Peyer's patch (tissue), 4 donors: ENCODE measurements at regions not wholly inside any gene's neighbourhood (a gene's known extent, or its start where the extent isn't known, plus 50 kb on each side); places are given as distances from the start of the nearest gene placed in this dataset.

Experiments used
- CTCF ChIP-seq, 6 experiments: fragments of 450-650 bp in 4 of 6; fragments of 200-600 bp in 2 of 6; sonication (generic) in 1 of 6; IDR thresholded peaks; one replicate each; pipeline ENCODE4 v1.5.1; 2017 to 2019; ENCODE audit warnings: antibody characterized with exemption in 6 of 6, mild to moderate bottlenecking in 3 of 6, moderate library complexity in 1 of 6
- POLR2A ChIP-seq, 2 donors: fragments of 450-650 bp; IDR thresholded peaks; one replicate each; pipeline ENCODE4 v1.5.1; 2017; ENCODE audit warnings: antibody characterized with exemption in 2 of 2, mild to moderate bottlenecking in 2 of 2, moderate library complexity in 2 of 2

- TF ChIP-seq POLR2A (IDR thresholded peaks at IDR 0.05) (no peak), CTCF (IDR thresholded peaks at IDR 0.05) (no peak)
These were observed 185.4 kb downstream of the SEC23IP start for GRCh38 chr10:120077707-120078492.
